ENCODE measurements at regions not wholly inside any gene's neighbourhood (a gene's known extent, or its start where the extent isn't known, plus 50 kb on each side); places are given as distances from the start of the nearest gene placed in this dataset.

DNA sequence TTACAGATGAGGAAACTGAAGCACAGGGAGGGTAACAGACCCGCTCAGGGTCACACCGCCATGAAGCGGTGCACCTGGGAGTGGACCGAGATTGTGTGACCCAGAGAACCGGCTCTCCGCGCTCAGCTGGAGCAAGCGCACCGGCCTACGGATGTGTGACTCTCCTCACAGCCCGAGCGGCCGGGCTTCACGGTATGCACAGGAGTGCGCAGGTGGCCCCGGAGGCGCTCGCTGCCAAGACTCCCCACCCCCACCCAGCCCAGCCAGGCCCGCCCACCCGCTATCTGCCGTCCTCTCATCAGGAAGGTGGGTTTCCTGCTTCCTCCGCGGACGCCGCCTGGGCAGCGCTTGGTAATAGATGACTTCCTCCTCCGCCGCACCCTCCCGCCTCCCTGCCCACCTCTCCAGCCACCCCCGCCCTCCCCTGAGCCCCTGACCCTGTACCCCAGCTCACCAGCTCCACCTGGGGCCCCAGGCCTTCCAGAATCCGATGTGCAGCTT lies 110.7 kb downstream of the NCOR2 start:
- no peak for TF ChIP-seq CTCF (IDR thresholded peaks at IDR 0.05)
- DNase-seq (peak; percentile 41 to 44), ATAC-seq (no peak)
- Histone ChIP-seq H3K4me3 (peak overlapping the region in 7 of 10 donors; percentile 27 to 48 (median 44)), H3K4me1 (peaks cover 34 to 73% (median 69%) of the 10 kb centered on the region in 9 donors), H3K9me3 (peaks cover 0 to 2% (median 0%) of the 10 kb centered on the region in 11 donors), H3K27ac (peak overlapping the region in 9 of 10 donors; percentile 49 to 94 (median 83)), H3K27me3 (no peaks in the 10 kb centered on the region), H3K36me3 (peaks cover 0 to 50% (median 9%) of the 10 kb centered on the region in 9 donors)
- 61 to 72% methylated on average over 30 to 31 of the region's 31 CpGs for WGBS, 2 donors
- intact Hi-C loops (cut with DNase I) = loop anchor here in 5 of 10 donors (5.0 to 10.0 kb wide), 7 partner anchors 51 to 308 kb away; partner anchors contain the start of gene NCOR2 (in 1 of the 5)

- TF ChIP-seq CTCF (IDR thresholded peaks at IDR 0.05) = no peak
- Histone ChIP-seq H3K4me3 (peak overlapping the region in 3 of 10 donors; percentile 44 to 48 (median 44)), H3K4me1 (peaks cover 34 to 78% (median 73%) of the 10 kb centered on the region in 9 donors), H3K36me3 (peaks cover 0 to 50% (median 9%) of the 10 kb centered on the region in 9 donors), H3K27me3 (no peaks in the 10 kb centered on the region), H3K27ac (peak overlapping the region in 6 of 10 donors; percentile 34 to 94 (median 86)), H3K9me3 (peaks cover 0 to 2% (median 0%) of the 10 kb centered on the region in 11 donors)
- ATAC-seq (no peak), DNase-seq (peak in 1 of 2 donors; percentile 7)
- intact Hi-C loops (cut with DNase I) = loop anchor here in 5 of 10 donors (5.0 to 10.0 kb wide), 7 partner anchors 51 to 309 kb away; partner anchors contain the start of gene NCOR2 (in 1 of the 5)
- 97% methylated on average over 12 of the region's 12 CpGs for WGBS, 2 donors
Observed at GRCh38 chr12:124456133-124456651, 111.2 kb downstream of the NCOR2 start.

DNA sequence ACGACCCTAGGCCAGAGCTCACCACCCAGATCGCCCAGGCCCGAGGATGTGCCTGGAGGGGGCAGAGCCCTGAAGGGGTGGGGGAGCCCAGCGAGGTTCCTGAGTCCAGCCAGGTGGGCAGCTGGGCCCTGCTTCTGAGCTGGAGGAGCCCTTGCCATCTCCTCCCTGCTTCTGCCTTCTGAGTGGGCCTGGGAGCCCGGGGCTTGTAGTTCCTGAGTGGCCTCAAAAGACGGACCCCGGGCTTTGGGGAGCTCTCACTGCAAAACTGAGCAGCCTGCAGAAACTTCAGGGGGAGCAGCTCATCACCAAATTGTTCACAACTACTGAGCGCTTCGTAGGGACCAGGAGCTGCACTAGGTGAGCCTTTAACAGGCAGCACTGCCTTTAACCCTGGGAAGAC lies 112.1 kb downstream of the NCOR2 start:
- intact Hi-C loops (cut with DNase I) = loop anchor here in 5 of 10 donors (5.0 to 10.0 kb wide), 7 partner anchors 52 to 309 kb away; partner anchors contain the start of gene NCOR2 (in 1 of the 5)
- H3K27me3 ChIP-seq = no peaks in the 10 kb centered on the region
- DNase-seq (peak in 1 of 2 donors; percentile 9), ATAC-seq (no peak)
- no peak for TF ChIP-seq CTCF (IDR thresholded peaks at IDR 0.05)
- WGBS, 2 donors = 74 to 84% methylated on average over 9 of the region's 9 CpGs
- no peak overlapping the region for H3K4me3 ChIP-seq
- H3K27ac ChIP-seq = peak overlapping the region in 8 of 10 donors; percentile 18 to 95 (median 88)
- peaks cover 0 to 49% (median 9%) of the 10 kb centered on the region in 9 donors for H3K36me3 ChIP-seq
- peaks cover 0 to 2% (median 0%) of the 10 kb centered on the region in 11 donors for H3K9me3 ChIP-seq
- H3K4me1 ChIP-seq = peaks cover 34 to 80% (median 73%) of the 10 kb centered on the region in 9 donors

- H3K4me1 ChIP-seq = peaks cover 34 to 80% (median 73%) of the 10 kb centered on the region in 9 donors
- peak overlapping the region in 9 of 10 donors; percentile 61 to 95 (median 89) for H3K27ac ChIP-seq
- intact Hi-C loops (cut with DNase I) = loop anchor here in 5 of 10 donors (5.0 to 10.0 kb wide), 9 partner anchors 53 to 310 kb away; partner anchors contain the start of gene NCOR2 (in 1 of the 5)
- peaks cover 0 to 49% (median 4%) of the 10 kb centered on the region in 9 donors for H3K36me3 ChIP-seq
- no peaks in the 10 kb centered on the region for H3K27me3 ChIP-seq
- ATAC-seq (no peak), DNase-seq (no peak)
- 47 to 56% methylated on average over 13 of the region's 13 CpGs for WGBS, 2 donors
- TF ChIP-seq CTCF (IDR thresholded peaks at IDR 0.05) = no peak
- no peak overlapping the region for H3K4me3 ChIP-seq
- peaks cover 0 to 2% (median 0%) of the 10 kb centered on the region in 11 donors for H3K9me3 ChIP-seq
Observed at GRCh38 chr12:124454735-124455134, 112.7 kb downstream of the NCOR2 start.

All from heart right ventricle (tissue), 16 donors.